ENCODE measurements at regions not wholly inside any gene's neighbourhood (a gene's known extent, or its start where the extent isn't known, plus 50 kb on each side); places are given as distances from the start of the nearest gene placed in this dataset.

GRCh38 chr11:71357414-71357813 is 90.8 kb downstream of the DHCR7 start:
- WGBS, 2 donors: 79 to 80% methylated on average over 8 of the region's 9 CpGs
- intact Hi-C loops (cut with DNase I): no loop called here
- Histone ChIP-seq H3K4me1 (no peaks in the 10 kb centered on the region), H3K36me3 (no peaks in the 10 kb centered on the region), H3K27ac (no peak overlapping the region), H3K9me3 (no peaks in the 10 kb centered on the region), H3K27me3 (no peaks in the 10 kb centered on the region), H3K4me3 (replicated peaks in 1 of 3) (no peak overlapping the region)
- TF ChIP-seq, protein P1, sequence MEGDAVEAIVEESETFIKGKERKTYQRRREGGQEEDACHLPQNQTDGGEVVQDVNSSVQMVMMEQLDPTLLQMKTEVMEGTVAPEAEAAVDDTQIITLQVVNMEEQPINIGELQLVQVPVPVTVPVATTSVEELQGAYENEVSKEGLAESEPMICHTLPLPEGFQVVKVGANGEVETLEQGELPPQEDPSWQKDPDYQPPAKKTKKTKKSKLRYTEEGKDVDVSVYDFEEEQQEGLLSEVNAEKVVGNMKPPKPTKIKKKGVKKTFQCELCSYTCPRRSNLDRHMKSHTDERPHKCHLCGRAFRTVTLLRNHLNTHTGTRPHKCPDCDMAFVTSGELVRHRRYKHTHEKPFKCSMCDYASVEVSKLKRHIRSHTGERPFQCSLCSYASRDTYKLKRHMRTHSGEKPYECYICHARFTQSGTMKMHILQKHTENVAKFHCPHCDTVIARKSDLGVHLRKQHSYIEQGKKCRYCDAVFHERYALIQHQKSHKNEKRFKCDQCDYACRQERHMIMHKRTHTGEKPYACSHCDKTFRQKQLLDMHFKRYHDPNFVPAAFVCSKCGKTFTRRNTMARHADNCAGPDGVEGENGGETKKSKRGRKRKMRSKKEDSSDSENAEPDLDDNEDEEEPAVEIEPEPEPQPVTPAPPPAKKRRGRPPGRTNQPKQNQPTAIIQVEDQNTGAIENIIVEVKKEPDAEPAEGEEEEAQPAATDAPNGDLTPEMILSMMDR (IDR thresholded peaks at IDR 0.05): no peak
- DNase-seq: no peak

GRCh38 chr11:71356904-71357303 is 91.3 kb downstream of the DHCR7 start:
- Histone ChIP-seq H3K4me3 (replicated peaks in 1 of 3) (no peak overlapping the region), H3K4me1 (no peaks in the 10 kb centered on the region), H3K9me3 (no peaks in the 10 kb centered on the region), H3K36me3 (no peaks in the 10 kb centered on the region), H3K27me3 (no peaks in the 10 kb centered on the region), H3K27ac (no peak overlapping the region)
- TF ChIP-seq POLR2A (IDR thresholded peaks at IDR 0.05): no peak
- TF ChIP-seq, protein P1 (IDR thresholded peaks at IDR 0.05): no peak
- intact Hi-C loops (cut with DNase I): no loop called here
- WGBS, 2 donors: 64 to 70% methylated on average over 6 of the region's 6 CpGs
- no peak for DNase-seq

DNA sequence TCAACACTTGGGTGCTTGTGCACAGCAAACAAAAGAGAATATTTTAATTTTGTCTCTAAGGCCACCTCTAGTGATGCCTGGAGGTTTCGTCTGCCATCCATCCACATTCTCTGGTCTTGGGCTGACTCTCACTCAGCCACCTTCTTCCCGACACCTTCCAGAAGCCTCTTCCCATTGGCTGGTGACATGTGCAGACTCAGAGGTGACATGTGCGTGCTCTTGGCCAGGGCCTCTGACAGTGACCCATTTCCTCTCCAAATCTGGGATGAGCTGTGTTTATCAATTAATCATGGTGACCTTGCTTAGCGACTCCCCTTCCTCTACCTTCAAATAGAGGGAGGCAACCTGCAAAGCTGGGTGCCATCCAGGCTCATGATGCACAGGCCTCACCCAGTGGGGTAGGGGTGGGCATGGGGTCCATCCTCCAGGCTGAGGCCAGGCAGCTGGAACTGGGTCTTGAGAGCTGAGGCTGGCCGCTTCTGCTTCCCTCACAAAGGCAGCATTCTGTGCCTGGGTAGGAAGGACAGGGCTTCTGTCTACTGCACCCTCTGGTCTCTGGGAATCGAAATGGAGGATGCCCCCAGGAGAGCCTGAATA is 91.8 kb downstream of the DHCR7 start:
- TF ChIP-seq, protein P1 (IDR thresholded peaks at IDR 0.05): no peak
- TF ChIP-seq POLR2A (IDR thresholded peaks at IDR 0.05): no peak
- Histone ChIP-seq H3K4me3 (replicated peaks in 1 of 3) (no peak overlapping the region), H3K27me3 (no peaks in the 10 kb centered on the region), H3K36me3 (no peaks in the 10 kb centered on the region), H3K27ac (no peak overlapping the region), H3K9me3 (no peaks in the 10 kb centered on the region), H3K4me1 (no peaks in the 10 kb centered on the region)
- 92 to 94% methylated on average over 6 of the region's 6 CpGs for WGBS, 2 donors
- intact Hi-C loops (cut with DNase I): no loop called here
- DNase-seq: no peak

DNA sequence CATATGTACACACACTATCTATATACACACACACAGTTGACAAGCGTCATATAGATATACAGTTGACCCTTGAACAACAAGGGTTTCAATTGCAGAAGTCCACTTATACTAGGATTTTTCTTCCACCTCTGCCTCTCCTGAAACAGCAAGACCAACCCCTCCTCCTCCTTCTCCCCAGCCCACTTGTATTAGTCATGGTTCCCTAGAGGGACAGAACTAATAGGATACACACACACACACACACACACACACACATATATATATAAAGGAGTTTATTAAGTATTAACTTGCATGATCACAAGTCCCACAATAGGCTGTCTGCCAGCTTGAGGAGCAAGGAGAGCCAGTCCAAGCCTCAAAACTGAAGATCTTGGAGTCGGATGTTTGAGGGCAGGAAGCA is 92.9 kb downstream of the DHCR7 start:
- no peak for TF ChIP-seq POLR2A (IDR thresholded peaks at IDR 0.05)
- TF ChIP-seq, protein P1 (IDR thresholded peaks at IDR 0.05): no peak
- intact Hi-C loops (cut with DNase I): no loop called here
- whole genome bisulfite sequencing, 2 donors: 86 to 92% methylated on average over 2 of the region's 2 CpGs
- Histone ChIP-seq H3K27me3 (no peaks in the 10 kb centered on the region), H3K36me3 (no peaks in the 10 kb centered on the region), H3K4me3 (replicated peaks in 1 of 3) (no peak overlapping the region), H3K4me1 (no peaks in the 10 kb centered on the region), H3K9me3 (no peaks in the 10 kb centered on the region), H3K27ac (no peak overlapping the region)
- DNase-seq: no peak

DNA sequence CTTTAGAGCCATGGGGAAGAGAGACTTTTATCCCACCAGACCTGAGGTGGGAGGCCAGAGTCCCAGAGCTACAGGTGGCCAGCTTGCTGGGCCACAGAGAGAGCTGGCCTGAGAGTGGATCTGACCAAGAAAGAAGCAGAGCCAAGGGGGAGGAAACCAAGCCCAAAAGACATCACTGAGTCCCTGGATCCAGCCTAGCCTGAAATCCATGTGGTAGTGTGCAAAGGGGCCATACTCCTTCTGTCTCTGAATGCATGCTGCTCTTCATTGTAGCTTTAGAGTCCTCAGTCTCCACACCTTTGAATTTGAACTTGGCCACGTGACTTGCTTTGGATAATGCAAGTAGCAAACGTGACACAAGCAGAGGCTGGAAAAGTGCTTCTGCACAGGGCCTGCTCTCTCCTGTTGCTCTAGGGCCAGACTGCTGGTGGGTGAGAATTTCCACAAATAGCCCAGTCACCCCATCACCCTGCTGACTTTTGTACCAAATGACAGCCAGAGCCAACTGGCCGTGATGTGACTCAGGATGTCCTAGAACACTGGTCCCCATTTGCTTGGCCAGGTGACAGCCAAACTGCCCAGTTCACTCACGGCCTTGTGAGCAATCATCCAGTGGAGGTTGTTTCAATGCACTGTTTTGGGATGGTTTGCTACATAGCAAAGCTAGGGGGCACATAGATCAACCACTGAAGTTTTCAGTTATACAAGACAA is 93.6 kb downstream of the DHCR7 start:
- no peaks in the 10 kb centered on the region for H3K4me1 ChIP-seq
- H3K4me3 ChIP-seq (replicated peaks in 1 of 3): no peak overlapping the region
- DNase-seq: no peak
- H3K9me3 ChIP-seq: no peaks in the 10 kb centered on the region
- H3K36me3 ChIP-seq: no peaks in the 10 kb centered on the region
- no peaks in the 10 kb centered on the region for H3K27me3 ChIP-seq
- intact Hi-C loops (cut with DNase I): no loop called here
- no peak overlapping the region for H3K27ac ChIP-seq
- 84 to 85% methylated on average over 4 of the region's 4 CpGs for WGBS, 2 donors
- TF ChIP-seq, protein P1 (IDR thresholded peaks at IDR 0.05): no peak
- TF ChIP-seq POLR2A (IDR thresholded peaks at IDR 0.05): no peak
